GM18519 (cell line): ENCODE measurements at regions not wholly inside any gene's neighbourhood (a gene's known extent, or its start where the extent isn't known, plus 50 kb on each side); places are given as distances from the start of the nearest gene placed in this dataset.
"Not testable (repeated sequence)": the region's sequence is repeated elsewhere in the genome, so short reads cannot be mapped to it uniquely, and the experiment has no call there.

Experiments
- ATAC-seq: cut with Tn5 transposase; IDR thresholded peaks from one replicate; pipeline ENCODE4 v1.9.1; 2021; ENCODE audit warnings: mild to moderate bottlenecking, moderate library complexity; ENCODE audit not compliant: unreplicated experiment, low FRiP score

GRCh38 chr11:23727387-23727786, 769.5 kb upstream of the LUZP2 start:
- ATAC-seq = no peak

DNA sequence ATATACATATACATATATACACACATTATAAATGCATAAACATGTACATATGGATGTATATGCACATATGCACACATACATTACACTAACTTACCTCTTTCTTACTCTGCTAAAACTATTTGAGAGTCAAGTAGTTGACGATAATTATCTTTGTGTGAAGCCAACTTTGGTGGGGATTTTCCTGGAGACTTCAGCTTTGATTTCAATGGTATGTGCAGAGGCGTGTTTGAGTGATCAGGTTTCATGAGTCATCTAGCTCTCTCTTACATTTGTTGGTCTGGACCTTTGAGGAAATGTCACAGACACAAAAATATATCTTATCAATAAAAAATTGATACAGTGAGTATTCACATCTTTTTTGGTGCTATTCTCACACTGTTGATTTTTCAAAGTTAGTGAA, 769.1 kb upstream of the LUZP2 start:
- no peak for ATAC-seq

- ATAC-seq = no peak
These were observed 767.8 kb upstream of the LUZP2 start for GRCh38 chr11:23729088-23729487.

- ATAC-seq = no peak
These were observed 766.4 kb upstream of the LUZP2 start for GRCh38 chr11:23730307-23730998.

GRCh38 chr11:23732026-23732425, 764.8 kb upstream of the LUZP2 start:
- ATAC-seq = no peak

GRCh38 chr11:23746896-23747295, 750.0 kb upstream of the LUZP2 start:
- ATAC-seq = no peak

DNA sequence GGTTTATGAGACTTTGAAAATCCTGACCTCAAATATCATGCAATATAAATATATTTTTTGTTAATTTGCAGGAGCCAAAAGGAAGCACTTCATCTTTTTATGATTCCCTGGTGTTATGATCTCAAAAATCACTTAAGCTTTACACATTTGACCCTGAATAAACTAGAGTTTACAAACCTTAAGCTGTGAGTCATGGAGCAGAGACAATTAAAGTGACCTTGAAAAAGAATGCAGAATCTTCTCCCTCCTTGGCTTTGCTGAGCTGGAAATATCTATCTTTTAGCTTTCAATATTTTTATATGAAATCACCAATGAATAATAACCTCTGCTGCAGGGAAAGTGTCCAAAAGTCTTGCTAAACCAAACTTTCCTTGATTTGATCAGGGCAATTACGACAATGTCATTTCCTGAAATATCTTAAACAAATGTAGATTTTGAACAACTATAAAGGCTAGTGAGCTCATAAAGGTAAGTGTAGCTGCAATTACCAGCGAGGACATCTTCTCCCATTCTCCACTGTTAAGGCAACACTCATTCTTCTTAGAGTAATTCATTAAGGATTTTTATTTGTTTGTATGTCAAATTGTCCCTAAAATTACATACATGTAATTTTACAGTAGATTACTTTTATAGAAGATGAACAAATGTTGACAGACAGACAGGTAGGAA, 747.0 kb upstream of the LUZP2 start:
- no peak for ATAC-seq

GRCh38 chr11:23751280-23751679, 745.6 kb upstream of the LUZP2 start:
- no peak for ATAC-seq

DNA sequence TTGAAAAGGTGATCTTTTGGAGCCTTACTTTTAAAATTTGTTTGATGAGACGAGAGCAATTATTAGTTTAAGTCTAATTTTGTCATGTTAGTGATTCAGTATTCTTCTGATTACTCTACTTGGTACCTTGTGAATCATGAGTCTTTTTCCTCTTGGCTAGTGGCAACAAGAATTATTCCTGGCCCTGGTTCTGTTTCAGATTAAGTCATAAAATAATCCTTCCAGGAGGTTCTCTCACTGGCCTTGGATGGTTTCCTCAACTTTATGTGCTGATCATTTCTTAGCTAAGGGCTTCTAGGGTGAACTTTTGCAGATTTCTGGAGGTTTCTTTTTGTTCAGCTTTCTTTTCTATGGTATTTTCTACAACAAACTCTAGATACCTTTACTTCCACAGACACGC, 741.8 kb upstream of the LUZP2 start:
- ATAC-seq = no peak

GRCh38 chr11:23755769-23756168, 741.1 kb upstream of the LUZP2 start:
- no peak for ATAC-seq

DNA sequence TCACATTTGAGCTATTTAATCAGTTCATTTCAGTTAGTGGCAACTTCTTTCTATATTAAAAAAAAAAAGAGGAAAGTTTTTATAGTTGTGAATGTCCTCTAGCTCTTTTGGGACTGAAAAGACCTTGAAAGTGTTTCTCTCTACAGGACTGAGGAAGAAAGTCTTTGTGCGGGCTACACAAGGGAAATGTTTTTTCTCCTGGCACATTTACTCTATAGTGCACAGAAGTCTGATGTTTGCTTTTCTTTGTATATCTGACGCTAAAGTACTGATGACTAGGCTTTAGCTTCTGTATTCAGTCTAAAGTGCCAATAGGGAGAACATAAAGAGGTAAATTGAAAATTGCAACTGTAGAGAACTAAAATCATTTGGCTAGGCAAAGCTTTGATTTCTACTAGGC, 737.4 kb upstream of the LUZP2 start:
- ATAC-seq = no peak

DNA sequence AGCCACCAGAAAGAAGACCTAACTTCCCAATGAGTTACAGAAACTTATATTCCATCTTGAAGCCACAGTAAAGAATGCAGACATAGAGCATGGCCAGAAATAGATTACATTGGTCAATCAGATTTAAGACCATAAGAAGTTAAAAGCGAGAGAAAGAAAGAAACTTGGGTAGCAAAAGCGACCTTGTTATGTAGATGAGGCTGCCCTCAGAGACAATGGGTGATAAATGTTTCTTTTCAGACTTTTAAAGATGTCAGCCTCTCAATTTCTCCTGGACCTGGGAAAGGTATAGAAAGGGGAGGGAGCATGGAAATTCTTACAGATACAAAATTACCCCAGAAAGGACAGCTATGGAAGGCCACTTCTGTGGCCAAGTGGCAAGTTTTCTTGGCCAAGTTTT, 732.6 kb upstream of the LUZP2 start:
- ATAC-seq = no peak

GRCh38 chr11:23765682-23766252, 731.1 kb upstream of the LUZP2 start:
- ATAC-seq = no peak

GRCh38 chr11:23767576-23767975, 729.3 kb upstream of the LUZP2 start:
- ATAC-seq = no peak

GRCh38 chr11:23769214-23769613, 727.6 kb upstream of the LUZP2 start:
- no peak for ATAC-seq

GRCh38 chr11:23772081-23772480, 724.8 kb upstream of the LUZP2 start:
- no peak for ATAC-seq

DNA sequence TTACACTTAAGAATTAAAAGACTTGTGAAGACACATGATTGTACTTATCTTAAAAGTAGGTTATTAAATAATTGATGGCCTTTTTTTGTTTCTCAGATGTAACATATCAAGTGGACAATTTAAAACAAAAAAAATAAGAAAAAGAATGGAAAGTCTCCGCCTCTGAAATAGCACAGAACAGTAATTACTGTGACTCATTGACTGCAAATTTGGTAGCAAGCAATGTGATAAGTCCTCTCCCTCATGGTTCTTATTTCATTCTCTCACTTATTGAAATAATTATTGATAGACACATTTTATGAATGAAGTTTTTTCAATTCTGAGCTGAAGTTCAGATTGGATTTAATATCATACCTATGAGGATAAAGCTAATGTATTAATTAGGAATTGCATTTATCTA, 717.9 kb upstream of the LUZP2 start:
- no peak for ATAC-seq

DNA sequence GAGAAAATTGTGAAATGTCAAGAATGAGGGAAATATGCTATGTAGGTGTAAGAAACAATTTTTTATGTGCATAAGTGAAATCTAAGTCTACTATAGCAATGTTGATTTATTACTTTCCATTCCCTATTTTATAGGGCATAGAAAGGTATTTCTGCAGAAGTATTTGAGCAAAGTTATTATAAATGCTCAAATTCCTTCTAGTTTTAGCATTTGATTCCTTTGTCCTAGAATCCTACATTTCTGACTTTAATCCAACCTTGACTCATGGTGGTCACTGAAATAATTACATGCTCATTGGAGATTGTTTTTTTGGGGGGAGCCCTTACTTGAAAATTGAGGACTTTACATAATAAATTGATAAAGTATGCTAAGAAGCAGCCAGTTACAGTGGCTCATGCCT, 716.6 kb upstream of the LUZP2 start:
- no peak for ATAC-seq

DNA sequence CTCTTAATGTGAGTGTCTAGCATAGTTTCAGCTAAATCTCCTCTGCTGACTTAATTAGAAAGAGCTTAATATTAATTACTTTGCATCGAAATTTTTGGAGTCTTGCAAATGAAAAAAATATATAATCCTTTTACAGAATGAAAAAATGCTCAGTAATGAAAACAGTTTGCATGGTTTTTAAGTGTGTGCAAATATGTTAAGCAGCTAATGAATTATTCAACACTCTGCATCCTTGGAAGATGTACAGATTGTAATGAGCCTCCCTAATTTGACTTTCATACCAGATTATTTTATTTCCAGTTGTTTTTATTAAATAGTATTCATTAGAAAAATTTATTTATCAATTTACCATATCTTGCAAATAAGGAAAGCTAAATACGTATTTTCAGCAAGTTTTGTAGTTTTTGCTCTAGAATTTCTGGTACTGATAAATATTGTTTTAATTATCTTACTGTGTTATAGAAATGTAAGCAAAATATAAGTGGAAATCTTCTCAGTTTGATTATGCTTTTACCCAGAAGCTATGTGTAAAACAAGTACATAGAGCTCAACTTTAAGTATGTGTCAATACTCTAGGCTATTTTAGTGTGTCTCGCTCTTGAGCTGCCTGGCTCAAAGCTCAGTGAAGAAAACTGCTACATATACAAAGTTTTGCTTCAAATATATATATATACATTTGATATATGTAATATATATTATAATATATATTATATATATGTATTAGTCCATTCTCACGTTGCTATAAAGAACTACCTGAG, 714.9 kb upstream of the LUZP2 start:
- ATAC-seq = no peak

- not testable (repeated sequence) for ATAC-seq
These were observed 709.9 kb upstream of the LUZP2 start for GRCh38 chr11:23786974-23787373.

DNA sequence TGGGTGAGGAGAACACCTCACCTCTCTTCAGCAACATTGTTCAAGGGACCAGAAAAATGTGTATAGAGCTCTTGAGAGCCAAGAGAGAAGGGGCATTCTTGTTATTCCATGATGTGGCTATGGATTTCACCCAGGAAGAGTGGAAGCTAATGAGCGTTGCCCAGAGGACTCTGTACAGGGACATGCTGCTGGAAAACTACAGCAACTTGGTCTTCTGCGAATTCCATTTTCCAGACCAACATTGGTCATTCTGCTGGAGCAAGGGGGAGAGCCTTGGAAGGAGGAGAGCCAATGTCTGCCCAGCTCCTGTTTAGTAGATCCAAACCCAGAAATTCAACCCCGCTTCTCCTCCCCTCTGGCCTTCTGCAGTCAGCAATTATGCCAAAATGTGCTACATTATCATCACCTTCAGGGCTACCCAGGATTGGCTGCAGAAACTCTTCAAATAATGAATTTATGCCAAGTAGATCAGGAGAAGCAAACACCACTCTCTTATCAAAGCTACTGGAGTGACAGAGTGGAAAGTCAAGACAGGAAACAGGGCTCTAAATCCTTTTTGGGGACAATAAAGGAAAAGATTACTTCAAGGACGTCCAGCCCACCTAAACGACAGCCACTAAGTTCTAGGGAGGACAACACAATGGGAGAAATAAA, 707.5 kb upstream of the LUZP2 start:
- no peak for ATAC-seq
